GM21786 (cell line): ENCODE measurements at regions not wholly inside any gene's neighbourhood (a gene's known extent, or its start where the extent isn't known, plus 50 kb on each side); places are given as distances from the start of the nearest gene placed in this dataset.

Experiments
- ATAC-seq: cut with Tn5 transposase; IDR thresholded peaks from one replicate; pipeline ENCODE4 v1.9.1; 2021; ENCODE audit not compliant: unreplicated experiment

DNA sequence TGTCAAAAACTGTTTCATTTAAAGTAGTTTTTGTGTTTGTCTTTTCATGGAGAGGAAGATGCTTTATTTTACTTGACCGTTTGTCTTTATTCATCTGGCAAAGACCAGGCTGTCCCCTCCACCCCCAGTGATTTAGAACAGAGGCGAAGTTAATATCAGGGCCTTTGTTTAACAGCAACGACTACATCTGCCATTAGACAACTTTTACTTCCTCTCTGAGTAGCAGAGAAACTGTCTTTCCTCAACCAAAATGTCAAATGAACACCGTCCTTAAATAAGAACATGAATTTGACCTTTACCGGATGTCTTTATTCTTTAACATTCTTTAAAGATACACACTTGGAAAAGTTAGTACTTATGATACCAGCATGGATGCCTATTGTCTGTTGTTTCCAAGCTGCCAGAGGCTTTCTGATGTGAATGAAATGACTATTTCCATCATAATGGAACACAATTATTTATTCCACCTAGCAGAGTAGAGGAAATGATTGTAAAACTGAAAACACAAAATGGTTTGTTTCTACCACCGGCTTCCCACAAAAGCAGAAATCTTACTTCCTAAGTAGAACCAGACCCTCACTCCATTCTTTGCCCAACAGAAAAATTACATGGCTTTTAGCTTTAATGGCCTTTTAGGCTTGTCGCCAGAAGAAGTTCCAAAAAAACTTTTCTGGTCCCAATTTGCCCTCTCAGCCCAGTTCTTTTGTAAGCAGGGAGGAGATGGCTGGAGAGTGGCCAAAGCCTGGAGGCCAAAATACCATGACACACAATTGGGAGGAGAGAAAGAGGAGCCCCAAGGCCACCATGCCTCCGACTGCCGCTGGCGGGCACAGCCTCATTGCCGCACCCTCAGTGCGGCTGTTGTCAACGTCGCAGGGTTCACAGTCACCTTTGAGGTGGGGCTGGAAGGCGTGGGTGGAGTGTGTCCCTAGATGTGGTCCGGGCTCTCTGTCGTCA lies 168.5 kb downstream of the TEX36 start:
- ATAC-seq: no peak

DNA sequence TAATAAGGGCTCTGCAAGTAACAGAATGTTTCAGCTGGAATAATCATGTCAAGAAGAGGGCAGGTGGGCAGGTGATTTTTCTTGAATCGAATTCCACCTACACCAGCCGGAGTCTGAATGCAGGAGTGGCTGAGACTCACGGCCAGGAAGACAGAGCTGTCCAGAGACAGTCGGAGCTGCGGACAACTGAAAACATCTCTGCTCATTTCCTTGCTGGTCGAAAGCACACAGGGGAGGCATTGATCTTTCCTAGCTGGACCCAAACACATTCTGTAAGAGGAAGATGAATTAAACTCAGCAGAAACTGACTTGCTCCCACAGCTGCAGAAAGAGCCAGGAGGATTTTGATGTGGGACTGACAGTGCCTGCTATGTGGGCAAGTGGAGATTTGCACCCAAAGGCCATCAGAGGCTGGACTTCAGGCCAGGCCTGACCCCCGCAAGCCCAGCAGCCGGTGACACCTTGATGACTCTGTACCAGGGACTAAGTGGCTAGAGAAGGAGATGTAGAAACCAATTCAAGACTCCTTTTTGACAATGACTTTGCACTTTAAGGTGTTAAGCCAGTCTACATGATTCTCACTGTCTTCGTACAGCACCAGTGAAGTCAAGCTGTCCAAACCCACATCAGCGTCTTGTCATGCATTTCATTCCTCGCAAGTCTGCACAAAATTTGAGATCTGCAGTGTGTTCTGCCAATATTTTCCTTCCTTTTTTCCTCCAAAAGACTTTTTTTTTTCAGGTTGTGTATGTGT lies 169.4 kb downstream of the TEX36 start:
- no peak for ATAC-seq

DNA sequence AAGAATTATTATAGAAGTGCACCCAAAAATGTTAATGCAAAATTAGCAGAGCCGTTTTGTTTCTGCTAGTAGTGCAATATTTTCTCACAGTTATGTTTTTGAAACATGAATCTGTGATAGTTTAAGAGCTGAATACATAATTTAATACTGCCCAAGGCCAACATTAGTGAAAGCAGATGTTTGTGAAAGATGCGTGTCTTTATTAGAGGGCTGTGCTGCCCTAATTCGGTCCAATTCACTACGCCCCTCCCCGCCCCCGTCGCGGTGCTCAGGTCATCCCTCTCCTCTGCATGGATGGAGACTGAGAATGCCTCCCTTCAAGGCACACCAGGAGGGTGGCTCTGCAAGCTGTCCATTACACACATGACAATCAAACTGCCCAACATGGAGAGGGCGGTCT lies 172.0 kb downstream of the TEX36 start:
- no peak for ATAC-seq

DNA sequence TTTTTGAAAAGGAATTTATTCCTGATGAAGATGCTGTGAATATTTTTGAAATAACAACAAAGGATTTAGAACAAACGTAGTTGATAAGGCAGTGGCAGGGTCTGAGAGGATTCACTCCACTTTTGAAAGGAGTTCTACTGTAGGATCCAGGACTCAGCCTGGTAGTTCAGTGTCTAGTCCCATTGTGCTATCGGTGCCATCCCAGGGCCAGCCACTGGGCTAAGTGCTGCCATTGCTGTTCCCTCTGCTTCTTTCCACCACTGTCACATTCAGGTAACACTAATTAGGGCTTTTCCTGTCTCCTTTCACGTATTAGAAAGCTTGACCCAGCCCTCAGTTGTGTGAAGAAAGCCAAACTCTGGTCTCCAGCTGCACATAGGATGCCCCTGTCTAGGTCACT lies 177.3 kb downstream of the TEX36 start:
- ATAC-seq: no peak

DNA sequence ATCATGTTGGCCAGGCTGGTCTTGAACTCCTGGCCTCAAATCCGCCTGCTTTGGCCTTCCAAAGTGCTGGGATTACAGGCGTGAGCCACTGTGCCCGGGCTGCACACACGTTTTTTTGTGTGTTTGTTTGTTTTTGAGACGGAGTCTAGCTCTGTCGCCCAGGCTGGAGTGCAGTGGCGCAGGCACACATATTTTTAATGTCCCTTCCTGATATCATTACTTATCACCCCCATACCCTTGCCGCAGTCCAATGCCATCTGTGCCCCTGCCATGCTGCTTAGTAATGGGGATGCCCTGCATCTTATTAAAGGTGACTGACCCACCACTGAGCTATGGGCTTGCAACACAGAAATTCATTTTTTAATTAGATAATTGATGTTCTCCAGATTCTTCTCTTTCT lies 180.7 kb downstream of the TEX36 start:
- ATAC-seq: no peak

DNA sequence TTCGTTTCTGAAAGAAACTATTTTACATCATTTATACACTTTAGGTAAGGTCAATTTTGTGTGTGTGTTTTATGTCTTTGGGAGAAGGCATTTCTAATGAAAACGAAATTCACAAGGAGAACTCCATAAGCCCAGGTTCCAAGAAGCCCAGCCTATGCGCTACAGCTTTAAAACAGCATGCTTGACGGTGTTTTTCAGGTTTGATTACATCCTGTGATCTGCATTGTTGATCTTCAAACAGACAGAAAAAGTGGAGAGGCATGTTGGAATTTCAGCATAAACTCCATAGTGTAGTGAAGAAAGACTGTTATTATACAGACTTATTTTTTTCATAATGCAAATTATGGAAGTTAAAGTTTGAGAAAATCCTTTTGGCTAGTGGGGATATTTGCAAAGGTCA lies 187.6 kb downstream of the TEX36 start:
- ATAC-seq: no peak

DNA sequence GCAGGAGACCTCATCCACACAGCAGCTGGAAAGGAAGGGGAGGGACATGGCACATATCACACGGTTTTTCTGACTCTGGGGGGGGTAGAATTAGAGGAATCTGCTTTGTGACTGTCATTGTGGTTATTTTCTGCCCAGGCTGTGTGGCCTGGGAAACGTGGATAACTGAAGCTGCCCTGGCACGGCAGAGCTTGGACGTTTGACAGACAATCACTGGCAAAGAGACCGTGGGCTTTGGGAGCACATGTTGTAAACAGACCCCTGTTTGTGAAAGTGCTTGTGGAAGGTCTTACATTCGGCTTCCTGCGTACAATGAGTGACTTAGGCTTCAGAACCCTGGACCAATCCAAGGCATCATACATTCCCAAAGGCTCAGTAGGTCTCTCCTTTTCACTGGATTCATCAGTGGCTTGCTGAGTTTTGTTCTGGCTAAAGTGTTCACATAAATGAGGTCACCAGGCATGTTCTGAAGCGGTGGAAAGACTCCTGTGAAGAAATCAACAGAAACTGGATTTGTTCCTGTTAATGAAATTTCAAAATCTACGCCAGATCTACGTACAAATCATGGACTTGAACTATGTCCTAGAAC lies 188.2 kb downstream of the TEX36 start:
- ATAC-seq: no peak

DNA sequence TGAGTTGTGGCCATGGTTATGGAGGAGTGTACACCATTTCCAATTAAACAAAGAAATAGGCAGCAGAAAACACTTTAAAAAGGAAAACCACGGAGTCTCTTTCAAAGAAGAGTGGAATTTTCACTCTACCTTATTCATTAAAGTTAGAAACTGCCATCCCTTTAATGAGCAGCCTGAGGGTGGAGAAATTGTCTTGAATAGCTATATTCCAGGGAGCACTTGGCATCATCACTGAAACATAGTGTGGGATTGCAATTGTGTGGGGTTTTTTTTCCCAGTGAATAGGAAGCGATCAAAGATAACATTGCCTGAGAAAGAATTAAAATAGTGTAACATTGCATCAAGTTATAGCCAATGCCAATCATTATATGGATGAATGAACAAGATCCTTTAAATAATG lies 191.6 kb downstream of the TEX36 start:
- no peak for ATAC-seq

DNA sequence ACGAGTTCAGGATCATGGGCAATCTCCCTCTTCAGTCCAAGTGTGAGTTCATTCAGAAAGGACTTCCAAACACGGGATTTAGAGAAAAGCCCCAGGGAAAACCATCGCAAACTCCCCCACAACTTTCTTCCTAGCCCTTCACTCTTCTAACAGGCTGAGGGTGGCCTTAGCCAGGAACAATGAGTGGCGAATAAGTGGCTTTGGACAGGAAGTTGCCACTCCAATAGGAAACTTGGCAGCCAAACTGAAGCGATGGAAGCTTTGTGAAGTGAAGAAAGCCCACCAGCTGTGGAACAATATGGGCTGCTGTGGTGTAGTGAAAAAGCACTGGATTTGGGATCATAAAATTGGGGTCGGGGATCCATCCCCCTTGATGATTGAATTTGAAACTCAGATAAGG lies 193.2 kb downstream of the TEX36 start:
- ATAC-seq: no peak

DNA sequence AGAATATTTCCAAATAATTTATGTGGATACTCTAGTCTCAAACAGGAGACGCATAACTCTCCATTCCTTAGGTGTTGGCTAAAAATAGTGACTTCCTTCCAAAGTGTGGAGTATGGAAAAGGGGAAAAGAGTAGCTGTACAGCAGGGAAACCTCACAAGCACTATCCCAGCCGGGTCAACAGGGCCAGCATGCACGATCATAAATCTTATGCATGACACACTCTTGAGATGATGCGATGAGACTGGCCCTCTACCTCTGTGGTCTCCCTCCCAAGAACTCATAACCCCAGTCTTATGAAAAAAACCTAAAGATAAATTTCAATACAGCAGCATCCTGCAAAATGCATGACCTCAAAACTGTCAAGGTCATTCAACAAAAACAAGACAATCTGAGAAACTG lies 197.3 kb downstream of the TEX36 start:
- no peak for ATAC-seq

DNA sequence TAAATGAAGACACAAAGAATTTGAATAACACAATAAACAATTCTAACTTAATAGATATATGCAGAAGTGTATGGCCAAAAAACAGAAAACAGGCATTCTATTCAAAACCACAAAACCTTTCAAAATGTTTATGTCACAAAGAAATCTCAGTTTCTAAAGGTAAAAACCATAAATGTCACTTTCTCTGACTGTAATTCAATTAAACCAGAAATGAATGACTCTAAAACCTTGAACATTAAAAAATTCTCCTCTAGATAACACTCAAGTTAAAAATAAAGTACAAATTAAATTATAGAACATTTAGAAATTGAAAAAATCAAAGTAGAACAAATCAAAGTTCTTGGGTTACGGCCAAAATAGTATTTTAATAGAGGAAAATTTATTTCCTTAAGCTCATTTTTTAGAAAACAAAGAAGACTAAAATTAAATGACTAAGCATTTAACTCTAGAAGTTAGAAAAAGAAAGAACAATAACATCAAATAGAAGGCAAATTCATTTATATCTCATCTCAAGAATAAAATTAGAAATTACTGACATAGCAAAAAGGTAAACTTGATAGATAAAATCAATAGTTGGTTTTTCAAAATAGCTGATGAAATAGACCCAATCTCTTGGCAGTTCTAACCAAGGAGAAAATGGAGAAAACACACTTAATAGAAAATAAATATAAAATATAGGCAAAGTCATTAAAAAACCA lies 198.8 kb downstream of the TEX36 start:
- no peak for ATAC-seq

DNA sequence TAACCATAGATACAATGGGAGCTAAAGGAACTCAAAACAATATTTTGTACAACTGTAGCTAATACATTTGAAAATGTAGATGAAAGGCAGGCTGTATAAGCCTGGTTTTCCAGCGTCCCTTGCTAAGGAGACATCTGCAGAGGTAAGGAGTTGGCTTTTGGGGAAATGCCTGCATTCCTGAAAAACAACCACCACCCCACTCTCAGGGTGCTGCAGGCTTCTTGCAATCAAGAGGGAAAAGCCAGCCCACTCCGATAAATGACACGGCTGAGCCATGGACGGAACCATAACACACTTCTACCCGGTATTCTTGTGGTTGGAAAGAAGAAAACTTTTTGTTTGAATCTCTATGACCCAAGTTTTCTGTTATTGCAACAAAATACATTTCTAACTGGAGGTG lies 200.3 kb downstream of the TEX36 start:
- ATAC-seq: no peak

DNA sequence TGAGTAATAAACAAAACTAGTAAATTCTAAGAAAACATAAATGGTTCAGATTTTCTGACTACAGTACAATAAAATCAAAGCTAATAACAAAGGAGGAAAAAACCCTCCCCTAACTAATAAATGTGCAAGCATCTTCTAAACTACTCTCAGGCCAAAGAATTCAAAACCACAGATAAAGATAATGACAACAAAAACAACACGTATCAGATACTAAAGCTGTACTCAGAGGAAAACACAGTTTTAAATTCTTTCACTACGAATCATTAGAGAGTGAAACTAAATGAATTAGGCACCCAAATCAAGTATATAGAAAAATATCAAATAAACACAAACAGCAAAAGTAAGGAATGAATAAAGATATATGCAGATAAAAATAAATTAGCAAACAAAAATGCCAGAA lies 200.9 kb downstream of the TEX36 start:
- ATAC-seq: no peak

DNA sequence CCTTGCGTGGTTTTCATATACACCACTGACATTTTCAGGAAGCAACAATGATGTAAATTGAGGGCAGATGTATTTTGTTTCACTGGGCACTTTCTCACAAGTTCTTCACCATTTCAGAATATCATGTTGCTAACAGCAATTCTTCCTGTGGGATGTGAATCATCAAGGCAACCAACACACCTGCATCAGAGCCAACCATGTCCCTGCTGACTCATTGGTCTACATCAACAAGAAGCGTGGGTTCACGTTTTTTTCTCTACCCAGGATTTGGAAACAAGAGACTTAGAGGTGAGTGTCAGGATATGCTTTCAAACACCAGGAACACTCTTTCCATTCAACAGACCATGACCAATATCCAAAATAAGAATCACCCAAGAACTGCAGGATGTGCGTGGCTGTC lies 203.9 kb downstream of the TEX36 start:
- ATAC-seq: no peak

DNA sequence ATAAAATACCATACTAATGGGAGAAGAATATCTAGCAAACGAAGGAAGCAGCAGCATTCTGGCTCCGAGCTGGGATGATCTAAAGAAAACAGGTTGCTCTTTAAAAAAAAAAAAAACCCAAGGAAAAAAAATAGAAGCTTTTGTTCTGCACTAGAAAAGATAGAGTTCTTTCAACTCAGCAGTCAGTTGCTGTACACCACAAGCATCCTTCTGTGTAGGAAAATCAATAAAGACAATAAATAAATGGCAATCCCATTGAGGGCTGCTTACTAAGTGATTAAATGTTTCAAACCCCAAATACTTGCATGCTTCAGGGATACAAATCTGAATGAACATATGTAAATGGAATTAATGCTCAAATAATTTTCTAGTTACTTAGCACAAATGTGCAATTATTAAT lies 207.1 kb downstream of the TEX36 start:
- ATAC-seq: no peak

DNA sequence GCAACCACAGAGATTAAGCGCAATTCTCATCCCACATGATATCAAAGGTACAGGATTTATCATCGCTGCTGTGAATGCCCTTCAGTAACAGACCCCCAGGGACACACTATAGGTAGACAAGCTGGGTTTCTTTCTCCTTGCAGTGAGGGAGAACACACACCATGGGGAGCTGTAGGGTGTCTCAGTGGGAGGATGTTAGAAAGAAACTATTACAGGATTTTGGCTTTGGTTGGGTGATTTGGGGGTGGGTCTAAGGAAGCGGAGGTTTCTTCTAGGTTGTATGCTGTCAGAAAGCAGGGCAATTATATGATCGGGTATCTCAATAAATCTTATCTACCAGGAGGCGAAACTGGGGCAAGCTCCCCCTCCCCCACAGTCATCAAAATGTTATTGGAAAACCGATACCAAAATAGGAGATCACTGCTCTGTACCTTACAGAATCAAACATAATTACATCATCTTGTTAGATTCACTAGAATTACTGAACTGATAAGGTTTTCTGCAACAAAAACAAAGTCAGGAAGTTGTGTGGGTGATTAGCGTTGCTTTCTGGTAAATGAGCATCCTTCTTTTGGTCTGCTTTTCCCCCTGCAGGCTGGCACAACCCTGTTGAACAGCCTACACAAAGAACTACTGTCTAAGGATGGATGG lies 209.7 kb downstream of the TEX36 start:
- ATAC-seq: no peak

DNA sequence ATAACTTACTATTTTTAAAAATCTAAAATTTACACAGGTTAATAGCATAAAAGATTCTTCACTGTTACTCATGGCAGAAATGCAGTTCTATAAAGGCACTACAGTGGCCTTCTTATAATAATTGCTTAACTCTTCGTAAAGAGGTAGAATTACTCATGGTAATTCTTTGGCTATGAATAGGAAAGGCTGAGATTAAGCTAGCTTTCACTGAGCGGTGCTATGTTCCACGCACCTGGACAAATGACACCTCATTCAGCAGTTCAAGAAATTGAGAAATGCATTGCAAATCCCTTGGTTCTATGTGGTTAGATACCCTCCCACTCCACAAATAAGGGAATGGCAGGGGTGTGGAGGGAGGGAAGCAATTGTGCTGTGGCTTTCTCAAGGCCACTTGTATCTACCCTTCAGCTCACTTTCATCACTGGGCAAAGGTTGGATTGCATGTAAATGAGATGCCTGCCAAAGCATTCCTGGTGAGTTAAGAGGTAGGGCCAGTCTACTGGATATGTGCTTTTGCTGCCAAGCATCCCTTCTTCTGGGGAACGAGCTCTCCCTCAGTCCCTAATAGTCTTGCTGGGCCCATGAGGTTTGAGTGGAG lies 210.9 kb downstream of the TEX36 start:
- ATAC-seq: no peak

DNA sequence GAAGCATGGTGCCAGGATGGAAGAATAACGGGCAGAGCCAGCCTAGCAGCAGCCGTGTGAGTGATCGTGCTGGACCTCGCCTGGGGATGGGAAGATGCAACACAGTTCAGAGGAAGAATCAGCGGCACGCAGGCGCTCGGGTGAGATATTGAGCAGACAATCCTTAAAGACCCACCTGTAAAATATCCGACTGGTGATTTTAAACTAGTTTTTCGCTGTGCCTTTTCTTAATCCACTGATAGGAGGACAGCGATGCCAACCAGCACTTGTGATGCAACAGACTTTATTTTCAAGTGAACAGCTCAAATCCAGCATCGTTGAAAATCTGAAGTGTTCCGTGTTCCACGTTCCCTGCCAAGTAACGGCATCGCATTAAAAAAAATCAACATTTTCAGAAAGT lies 214.7 kb downstream of the TEX36 start:
- no peak for ATAC-seq

DNA sequence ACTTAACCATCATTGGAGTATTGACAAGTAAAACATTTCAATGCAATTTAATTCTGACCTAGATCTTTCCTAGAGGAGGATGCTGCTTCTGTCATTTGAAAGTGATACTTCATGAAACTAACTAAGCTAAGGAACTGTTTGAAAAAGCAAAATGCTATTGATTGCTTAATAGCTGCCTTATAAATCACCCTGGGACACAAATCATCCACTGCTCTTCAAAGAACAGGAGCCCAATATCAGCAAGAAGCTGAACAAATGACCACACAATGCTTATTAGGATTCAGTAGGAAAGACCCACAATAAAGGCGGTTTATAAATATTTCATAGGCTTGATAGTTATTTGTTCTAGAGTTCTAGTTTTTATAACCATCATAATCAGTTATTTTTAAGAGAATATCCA lies 216.3 kb downstream of the TEX36 start:
- ATAC-seq: no peak

DNA sequence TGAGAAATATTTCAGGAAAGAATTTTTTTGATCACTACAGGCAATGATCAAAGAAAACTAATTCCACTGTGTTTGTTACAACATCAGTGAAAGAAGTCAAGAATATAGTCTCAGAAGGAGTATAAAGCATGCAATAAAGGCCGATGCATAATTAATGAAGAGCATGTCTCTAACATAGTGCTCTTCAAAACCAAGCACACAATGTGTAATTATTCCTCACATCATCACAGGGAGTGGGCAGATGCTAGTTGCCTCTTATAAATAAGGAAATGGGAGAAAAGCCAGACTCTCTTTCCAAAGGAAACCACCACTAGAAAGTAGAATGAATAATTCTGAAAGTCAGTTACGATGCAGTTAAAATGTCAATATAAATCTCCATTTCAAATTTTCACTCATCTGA lies 220.1 kb downstream of the TEX36 start:
- ATAC-seq: no peak
